IMR-90 (cell line): ENCODE measurements at regions not wholly inside any gene's neighbourhood (a gene's known extent, or its start where the extent isn't known, plus 50 kb on each side); places are given as distances from the start of the nearest gene placed in this dataset.

Source experiments
- ATAC-seq: fragments of 200-7000 bp; cut with Tn5 transposase; 2 replicates; pipeline ENCODE4 v1.9.1; 2020; ENCODE audit warnings: low read depth, mild to moderate bottlenecking, moderate library complexity
- BruUV-seq: library from RNA; stranded (reverse); fragments of 400-500 nt; replicated peaks from 2 replicates; lab custom pipeline; 2021; lab: Mats Ljungman, UMichigan
- CTCF ChIA-PET: fragments of 300-600 bp; formaldehyde crosslinking; extraction: SDS; loops from one replicate; lab custom pipeline; 2021; ENCODE audit warnings: antibody characterized with exemption; lab: Yijun Ruan, JAX
- POLR2A ChIA-PET: fragments of 300-600 bp; sonication (Branson Sonifier 250); formaldehyde crosslinking; loops from one replicate; lab custom pipeline; 2022; ENCODE audit warnings: antibody characterized with exemption; ENCODE audit not compliant: unreplicated experiment; lab: Charles Lee
- DNase-seq: peaks from one replicate; pipeline ENCODE4 v3.0.0; 2013
- H2AFZ ChIP-seq: replicated peaks from 2 replicates; pipeline ENCODE3; 2013; ENCODE audit warnings: low read length, mild to moderate bottlenecking; ENCODE audit not compliant: poor library complexity
- H2AK5ac ChIP-seq: 2 replicates; pipeline ENCODE4 v1.6.1; 2013; ENCODE audit warnings: low read depth, low read length, inconsistent platforms
- H2AK9ac ChIP-seq: replicated peaks from 2 replicates; pipeline ENCODE3; 2013; ENCODE audit warnings: mild to moderate bottlenecking, low read depth, low read length, moderate library complexity; ENCODE audit not compliant: poor library complexity
- H2BK120ac ChIP-seq: 2 replicates; pipeline ENCODE4 v1.6.1; 2013; ENCODE audit warnings: low read depth, low read length, inconsistent platforms
- H2BK15ac ChIP-seq: 3 replicates; pipeline ENCODE4 v1.6.1; 2013; ENCODE audit warnings: low read depth, low read length, inconsistent platforms
- H2BK20ac ChIP-seq: 2 replicates; pipeline ENCODE4 v1.6.1; 2013; ENCODE audit warnings: low read depth, mild to moderate bottlenecking, inconsistent platforms, low read length, moderate library complexity
- H2BK5ac ChIP-seq: 2 replicates; pipeline ENCODE4 v1.6.1; 2013; ENCODE audit warnings: mild to moderate bottlenecking, low read depth, low read length, inconsistent platforms; ENCODE audit not compliant: poor library complexity, severe bottlenecking
- H3K14ac ChIP-seq: replicated peaks from 2 replicates; pipeline ENCODE4 v1.6.1; 2013; ENCODE audit warnings: low read depth, low read length, inconsistent platforms
- H3K18ac ChIP-seq: 2 replicates; pipeline ENCODE4 v1.6.1; 2013; ENCODE audit warnings: low read depth, low read length, control low read depth
- H3K23ac ChIP-seq: 2 replicates; pipeline ENCODE4 v1.6.1; 2013; ENCODE audit warnings: low read depth, low read length, inconsistent platforms
- H3K27ac ChIP-seq: 2 replicates; pipeline ENCODE4 v1.5.1; 2013; ENCODE audit warnings: mild to moderate bottlenecking, control low read depth, low read length; ENCODE audit not compliant: insufficient read depth
- H3K27me3 ChIP-seq: 2 replicates; pipeline ENCODE4 v1.6.1; 2013; ENCODE audit warnings: low read length; ENCODE audit not compliant: control insufficient read depth, insufficient read depth
- H3K36me3 ChIP-seq: 2 replicates; pipeline ENCODE4 v1.6.1; 2013; ENCODE audit warnings: low read length, mixed read lengths; ENCODE audit not compliant: control insufficient read depth, insufficient read depth
- H3K4ac ChIP-seq: 2 replicates; pipeline ENCODE4 v1.6.1; 2013; ENCODE audit warnings: low read depth, low read length, inconsistent platforms
- H3K4me1 ChIP-seq: 2 replicates; pipeline ENCODE4 v1.6.1; 2013; ENCODE audit warnings: low read length, mixed read lengths; ENCODE audit not compliant: control insufficient read depth, insufficient read depth
- H3K4me2 ChIP-seq: 2 replicates; pipeline ENCODE4 v1.6.1; 2013; ENCODE audit warnings: low read depth, mild to moderate bottlenecking, control low read depth, low read length, moderate library complexity
- H3K4me3 ChIP-seq: 2 replicates; pipeline ENCODE4 v1.5.1; 2013; ENCODE audit warnings: low read depth, mild to moderate bottlenecking, control low read depth, low read length, moderate library complexity; ENCODE audit not compliant: insufficient read depth
- H3K56ac ChIP-seq: 2 replicates; pipeline ENCODE4 v1.6.1; 2013; ENCODE audit warnings: low read length, inconsistent platforms; ENCODE audit not compliant: insufficient read depth; ENCODE audit errors: extremely low read depth
- H3K79me1 ChIP-seq, 2 experiments: 2 replicates each; pipeline ENCODE4 v1.6.1; 2013; ENCODE audit warnings: low read length in 2 of 2, inconsistent platforms in 1 of 2, low read depth in 1 of 2
- H3K9ac ChIP-seq: 2 replicates; pipeline ENCODE4 v1.6.1; 2013; ENCODE audit warnings: low read depth, low read length, control low read depth
- H3K9me1 ChIP-seq: 2 replicates; pipeline ENCODE4 v1.6.1; 2013; ENCODE audit warnings: low read length, inconsistent platforms; ENCODE audit not compliant: insufficient read depth
- H3K9me3 ChIP-seq: 2 replicates; pipeline ENCODE4 v1.6.1; 2013; ENCODE audit warnings: low read length; ENCODE audit not compliant: control insufficient read depth, insufficient read depth
- H4K20me1 ChIP-seq: 2 replicates; pipeline ENCODE4 v1.6.1; 2013; ENCODE audit warnings: low read length, inconsistent platforms; ENCODE audit not compliant: insufficient read depth
- H4K5ac ChIP-seq: 2 replicates; pipeline ENCODE4 v1.6.1; 2013; ENCODE audit warnings: mild to moderate bottlenecking, low read depth, low read length, control low read depth
- H4K8ac ChIP-seq, 2 experiments: 2 replicates each; pipeline ENCODE4 v1.6.1; 2013; ENCODE audit warnings: low read depth in 2 of 2, low read length in 2 of 2, control low read depth in 1 of 2, inconsistent platforms in 1 of 2
- H4K91ac ChIP-seq: 2 replicates; pipeline ENCODE4 v1.6.1; 2013; ENCODE audit warnings: low read depth, low read length, inconsistent platforms; ENCODE audit not compliant: insufficient read depth
- BHLHE40 ChIP-seq: fragments of 150-350 bp; IDR thresholded peaks from 2 replicates; pipeline ENCODE4 v1.6.1; 2016; ENCODE audit warnings: mild to moderate bottlenecking, low read depth, low read length
- CEBPB ChIP-seq: IDR thresholded peaks from 2 replicates; pipeline ENCODE4 v1.6.1; 2012; ENCODE audit warnings: low read depth, low read length, improper control_type of control experiment
- CHD1 ChIP-seq: IDR thresholded peaks from 2 replicates; pipeline ENCODE4 v1.6.1; 2012; ENCODE audit warnings: low read depth, low read length, improper control_type of control experiment
- CTCF ChIP-seq: conservative IDR thresholded peaks from 2 replicates; pipeline ENCODE4 v1.5.1; 2012; ENCODE audit warnings: mild to moderate bottlenecking, low read depth, low read length, improper control_type of control experiment
- MAFK ChIP-seq: IDR thresholded peaks from 2 replicates; pipeline ENCODE4 v1.6.1; 2012; ENCODE audit warnings: low read depth, low read length, improper control_type of control experiment
- MAZ ChIP-seq: IDR thresholded peaks from 2 replicates; pipeline ENCODE4 v1.6.1; 2012; ENCODE audit warnings: low read depth, mild to moderate bottlenecking, low read length, improper control_type of control experiment, moderate library complexity, borderline replicate concordance
- MXI1 ChIP-seq: IDR thresholded peaks from 2 replicates; pipeline ENCODE4 v1.6.1; 2012; ENCODE audit warnings: low read depth, mild to moderate bottlenecking, low read length, moderate library complexity, borderline replicate concordance
- NFE2L2 ChIP-seq: fragments of 150-350 bp; IDR thresholded peaks from 2 replicates; pipeline ENCODE4 v1.6.1; 2016; ENCODE audit warnings: low read depth, mild to moderate bottlenecking, low read length
- POLR2A ChIP-seq: IDR thresholded peaks from 2 replicates; pipeline ENCODE4 v1.6.1; 2012; ENCODE audit warnings: mild to moderate bottlenecking, low read depth, low read length
- RFX5 ChIP-seq: IDR thresholded peaks from 2 replicates; pipeline ENCODE4 v1.8.0; 2012; ENCODE audit warnings: low read depth, mild to moderate bottlenecking, low read length, moderate library complexity
- SMC3 ChIP-seq: fragments of 150-350 bp; IDR thresholded peaks from 2 replicates; pipeline ENCODE4 v1.6.1; 2016; ENCODE audit warnings: low read depth, mild to moderate bottlenecking, antibody characterized with exemption, low read length, moderate library complexity
- WGBS, 2 experiments: methylation state at CpG; one replicate each; pipeline versions ENCODE4 v1.1.5 to v1.1.7; 2013; ENCODE audit warnings: missing lambda C conversion rate in 2 of 2; ENCODE audit not compliant: insufficient read length in 1 of 2; ENCODE audit errors: extremely low coverage in 2 of 2; 5-methylcytosine and 5-hydroxymethylcytosine counted together
- dilution Hi-C: fragments of 300-500 bp; cut with HindIII; formaldehyde crosslinking; loops from one replicate; pipeline ENCODE4 v1.14.3; 2018; ENCODE audit warnings: low sequenced_read_pairs; ENCODE audit not compliant: unreplicated experiment
- in situ Hi-C: fragments of 300-500 bp; cut with MboI; formaldehyde crosslinking; loops from 3 replicates; pipeline ENCODE4 v1.14.3; 2019; ENCODE audit warnings: low sequenced_read_pairs, inconsistent platforms, mixed read lengths
- intact Hi-C: fragments of 100-400 bp; cut with micrococcal nuclease; formaldehyde crosslinking; loops from 2 replicates; pipeline ENCODE4 v1.10.0; 2022
- TF ChIP-seq, protein P1 (sequence below): fragments of 150-350 bp; IDR thresholded peaks from 2 replicates; pipeline ENCODE4 v1.6.1; 2017; ENCODE audit warnings: mild to moderate bottlenecking, antibody characterized with exemption, low read length, low read depth

DNA sequence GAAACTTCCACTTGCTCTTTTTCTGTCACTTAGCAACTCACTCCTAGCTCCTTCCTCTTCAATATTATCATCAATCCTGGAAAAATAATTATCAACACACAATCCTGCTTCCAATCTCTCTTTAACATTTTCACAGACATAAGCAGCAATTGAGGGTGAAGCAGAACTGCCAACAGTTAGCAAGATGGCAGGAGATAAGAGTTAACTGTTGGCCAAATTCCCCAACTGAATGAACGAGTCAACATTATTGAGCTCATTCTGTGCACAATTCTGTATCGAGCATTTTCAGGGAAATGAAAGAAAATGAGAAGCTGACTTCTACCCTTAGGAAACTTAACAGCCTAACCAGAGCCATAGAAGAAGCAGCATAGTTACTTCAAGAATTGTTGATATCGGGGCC lies 152.0 kb downstream of the KCNA5 start:
- WGBS, 2 experiments, result 60% methylated on average over 2 of the region's 3 CpGs; no CpG with 5 or more reads in 1 of the 2 experiments
- in situ Hi-C loops, result no loop called here
- H3K56ac ChIP-seq, result no peak overlapping the region
- intact Hi-C loops, result no loop called here
- H4K8ac ChIP-seq, result no peak overlapping the region
- ATAC-seq (no peak), DNase-seq (no peak)
- no peaks in the 10 kb centered on the region for H3K79me1 ChIP-seq
- H2BK20ac ChIP-seq, result no peak overlapping the region
- no peak overlapping the region for H3K14ac ChIP-seq
- H2BK15ac ChIP-seq, result no peak overlapping the region
- dilution Hi-C loops, result no loop called here
- H2BK120ac ChIP-seq, result no peak overlapping the region
- ChIA-PET CTCF (no interaction called here), POLR2A (no interaction called here)
- no peak overlapping the region for H2BK5ac ChIP-seq
- H3K27me3 ChIP-seq, result no peaks in the 10 kb centered on the region
- no peak overlapping the region for H3K4me2 ChIP-seq
- peaks cover 1% of the 10 kb centered on the region; the same call in 1 of the 2 replicates for H3K4me1 ChIP-seq
- H3K9me3 ChIP-seq, result no peaks in the 10 kb centered on the region
- no peak overlapping the region for H3K9ac ChIP-seq
- no peak overlapping the region for H3K4me3 ChIP-seq
- H3K23ac ChIP-seq, result no peak overlapping the region
- H3K4ac ChIP-seq, result no peak overlapping the region
- H2AK5ac ChIP-seq, result no peak overlapping the region
- H2AK9ac ChIP-seq, result no peak overlapping the region
- H2AFZ ChIP-seq, result no peak overlapping the region
- no peaks in the 10 kb centered on the region for H4K20me1 ChIP-seq
- TF ChIP-seq NFE2L2, result no peak
- no peak for TF ChIP-seq MXI1
- no peak for TF ChIP-seq SMC3
- no peak for TF ChIP-seq MAZ
- TF ChIP-seq BHLHE40, result no peak
- no peak for TF ChIP-seq CHD1
- TF ChIP-seq CTCF, result no peak
- TF ChIP-seq POLR2A, result no peak
- TF ChIP-seq MAFK, result no peak
- TF ChIP-seq CEBPB, result no peak
- TF ChIP-seq, protein P1, sequence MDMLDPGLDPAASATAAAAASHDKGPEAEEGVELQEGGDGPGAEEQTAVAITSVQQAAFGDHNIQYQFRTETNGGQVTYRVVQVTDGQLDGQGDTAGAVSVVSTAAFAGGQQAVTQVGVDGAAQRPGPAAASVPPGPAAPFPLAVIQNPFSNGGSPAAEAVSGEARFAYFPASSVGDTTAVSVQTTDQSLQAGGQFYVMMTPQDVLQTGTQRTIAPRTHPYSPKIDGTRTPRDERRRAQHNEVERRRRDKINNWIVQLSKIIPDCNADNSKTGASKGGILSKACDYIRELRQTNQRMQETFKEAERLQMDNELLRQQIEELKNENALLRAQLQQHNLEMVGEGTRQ, result no peak
- TF ChIP-seq RFX5, result no peak
- H3K27ac ChIP-seq, result no peak overlapping the region
- H4K91ac ChIP-seq, result no peak overlapping the region
- H3K36me3 ChIP-seq, result no peaks in the 10 kb centered on the region
- H3K18ac ChIP-seq, result no peak overlapping the region
- no TSS peak for BruUV-seq
- no peak overlapping the region for H4K5ac ChIP-seq
- H3K9me1 ChIP-seq, result 0 out of 2 replicates have a peak, but pooled peaks cover 3% of the 10 kb centered on the region
